Adipocyte (in vitro differentiated cells): ENCODE measurements at regions not wholly inside any gene's neighbourhood (a gene's known extent, or its start where the extent isn't known, plus 50 kb on each side); places are given as distances from the start of the nearest gene placed in this dataset.
"Not testable (repeated sequence)": the region's sequence is repeated elsewhere in the genome, so short reads cannot be mapped to it uniquely, and the experiment has no call there.

Experiments
- DNase-seq: peaks from one replicate; pipeline ENCODE4 v3.0.0-alpha.2; 2015; ENCODE audit warnings: low read depth
- H3K27me3 ChIP-seq: replicated peaks from 2 replicates; pipeline ENCODE4 v1.7.0; 2013; ENCODE audit warnings: mild to moderate bottlenecking, low read length, moderate library complexity; ENCODE audit not compliant: control insufficient read depth, insufficient read depth
- H3K36me3 ChIP-seq: 2 replicates; pipeline ENCODE4 v1.7.0; 2013; ENCODE audit warnings: low read length, mild to moderate bottlenecking, moderate library complexity; ENCODE audit not compliant: control insufficient read depth, insufficient read depth, severe bottlenecking
- H3K4me1 ChIP-seq: 2 replicates; pipeline ENCODE4 v1.7.0; 2013; ENCODE audit warnings: mild to moderate bottlenecking, low read length, moderate library complexity; ENCODE audit not compliant: control insufficient read depth, insufficient read depth
- H3K4me3 ChIP-seq: 2 replicates; pipeline ENCODE4 v1.7.0; 2013; ENCODE audit warnings: mild to moderate bottlenecking, low read length, moderate library complexity
- H3K9ac ChIP-seq: 2 replicates; pipeline ENCODE4 v1.7.0; 2013; ENCODE audit warnings: mild to moderate bottlenecking, low read length, moderate library complexity
- H3K9me3 ChIP-seq: 2 replicates; pipeline ENCODE4 v1.7.0; 2013; ENCODE audit warnings: mild to moderate bottlenecking, low read length, moderate library complexity; ENCODE audit not compliant: control insufficient read depth

GRCh38 chr1:98811-99210 is 352.7 kb downstream of the OR4F29 start:
- not testable (repeated sequence) for H3K9me3 ChIP-seq, H3K4me1 ChIP-seq, DNase-seq, H3K27me3 ChIP-seq, H3K4me3 ChIP-seq, H3K36me3 ChIP-seq, H3K9ac ChIP-seq

GRCh38 chr1:91279-91678 is 360.2 kb downstream of the OR4F29 start:
- not testable (repeated sequence) for H3K9ac ChIP-seq, H3K9me3 ChIP-seq, H3K4me3 ChIP-seq, DNase-seq, H3K36me3 ChIP-seq, H3K27me3 ChIP-seq, H3K4me1 ChIP-seq

GRCh38 chr1:88110-88509 is 363.4 kb downstream of the OR4F29 start:
- H3K36me3 ChIP-seq, H3K9me3 ChIP-seq, H3K4me1 ChIP-seq, H3K27me3 ChIP-seq, H3K9ac ChIP-seq, DNase-seq, H3K4me3 ChIP-seq: not testable (repeated sequence)

DNA sequence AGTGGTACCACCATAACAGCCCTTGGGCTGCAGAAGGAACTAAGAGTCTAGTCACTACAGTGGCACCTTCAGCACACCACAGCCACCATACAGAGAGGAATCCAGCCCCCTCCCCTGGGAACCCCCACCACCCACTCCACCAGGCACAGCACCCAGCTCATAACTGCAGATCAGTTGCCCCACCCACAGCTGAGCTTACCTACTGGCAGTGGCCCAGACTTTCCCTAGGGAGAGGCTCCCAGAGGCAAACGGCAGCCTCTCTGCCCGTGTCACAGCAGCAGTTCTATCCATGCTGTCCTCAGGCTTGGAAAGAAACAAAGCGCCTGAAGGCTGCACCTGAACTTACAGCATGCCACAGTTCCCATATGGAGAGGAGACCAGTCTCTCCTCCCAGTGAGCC is 372.3 kb downstream of the OR4F29 start:
- not testable (repeated sequence) for H3K36me3 ChIP-seq, H3K27me3 ChIP-seq, DNase-seq, H3K9me3 ChIP-seq, H3K9ac ChIP-seq, H3K4me3 ChIP-seq, H3K4me1 ChIP-seq

GRCh38 chr1:65119-65518 is 386.4 kb downstream of the OR4F29 start, which contains the start of gene OR4F5:
OR4F5 (plus strand) TSS chr1:65419.
- H3K4me3 ChIP-seq, H3K27me3 ChIP-seq, H3K9ac ChIP-seq, H3K9me3 ChIP-seq, H3K4me1 ChIP-seq, H3K36me3 ChIP-seq, DNase-seq: not testable (repeated sequence)

DNA sequence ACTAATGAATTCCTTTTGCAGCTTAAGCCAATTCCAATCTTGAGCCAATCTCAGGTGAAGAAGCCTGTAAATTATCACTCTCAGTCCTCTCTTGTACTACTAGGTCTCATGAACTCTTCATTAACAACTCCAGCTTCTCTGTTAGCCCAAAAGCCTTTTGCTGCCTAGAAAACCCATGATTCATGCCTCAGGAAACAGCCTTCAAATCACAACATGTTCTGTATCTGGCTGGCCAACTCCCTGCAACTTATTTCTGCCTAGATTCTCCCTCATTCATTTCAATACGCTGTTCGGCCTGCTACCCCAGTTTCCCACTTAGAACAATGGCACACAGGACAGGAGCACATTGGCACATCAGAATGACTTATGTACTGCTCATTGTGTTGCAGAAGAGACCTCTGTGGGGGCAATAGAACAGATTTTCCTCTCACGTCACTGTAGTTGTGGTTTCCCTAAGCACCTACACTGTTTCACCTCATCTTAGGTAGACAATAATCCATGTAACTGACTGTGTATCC is 395.4 kb downstream of the OR4F29 start:
- H3K4me1 ChIP-seq, H3K4me3 ChIP-seq, DNase-seq, H3K9me3 ChIP-seq, H3K36me3 ChIP-seq, H3K9ac ChIP-seq, H3K27me3 ChIP-seq: not testable (repeated sequence)

GRCh38 chr1:53182-53581 is 398.3 kb downstream of the OR4F29 start:
- not testable (repeated sequence) for H3K27me3 ChIP-seq, H3K9ac ChIP-seq, DNase-seq, H3K9me3 ChIP-seq, H3K36me3 ChIP-seq, H3K4me3 ChIP-seq, H3K4me1 ChIP-seq

- DNase-seq, H3K9ac ChIP-seq, H3K27me3 ChIP-seq, H3K36me3 ChIP-seq, H3K4me3 ChIP-seq, H3K4me1 ChIP-seq, H3K9me3 ChIP-seq: not testable (repeated sequence)
These were observed 409.5 kb downstream of the OR4F29 start for GRCh38 chr1:41965-42466.

DNA sequence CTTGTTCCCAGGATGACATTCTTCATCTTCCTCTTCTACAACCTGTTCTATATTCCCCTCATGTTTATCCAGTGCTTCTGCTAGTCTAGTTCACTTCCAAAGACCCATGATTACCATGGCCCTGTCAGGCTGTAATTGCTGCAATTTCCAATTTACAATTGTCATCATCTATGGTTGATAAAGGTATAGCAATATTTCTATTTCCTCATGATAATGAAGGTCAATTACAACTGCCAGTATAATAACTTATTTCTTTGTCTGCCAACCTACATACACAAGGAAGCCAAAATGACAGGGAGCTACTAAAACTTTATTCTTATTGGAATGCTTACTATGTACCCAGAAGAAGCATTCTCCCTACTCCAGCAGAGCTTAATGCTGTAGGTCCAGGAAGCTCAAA is 410.3 kb downstream of the OR4F29 start:
- H3K4me3 ChIP-seq, H3K9me3 ChIP-seq, H3K4me1 ChIP-seq, H3K27me3 ChIP-seq, DNase-seq, H3K9ac ChIP-seq, H3K36me3 ChIP-seq: not testable (repeated sequence)

- not testable (repeated sequence) for H3K4me1 ChIP-seq, DNase-seq, H3K27me3 ChIP-seq, H3K4me3 ChIP-seq, H3K36me3 ChIP-seq, H3K9ac ChIP-seq, H3K9me3 ChIP-seq
These were observed 422.3 kb downstream of the OR4F29 start for GRCh38 chr1:29183-29582.

DNA sequence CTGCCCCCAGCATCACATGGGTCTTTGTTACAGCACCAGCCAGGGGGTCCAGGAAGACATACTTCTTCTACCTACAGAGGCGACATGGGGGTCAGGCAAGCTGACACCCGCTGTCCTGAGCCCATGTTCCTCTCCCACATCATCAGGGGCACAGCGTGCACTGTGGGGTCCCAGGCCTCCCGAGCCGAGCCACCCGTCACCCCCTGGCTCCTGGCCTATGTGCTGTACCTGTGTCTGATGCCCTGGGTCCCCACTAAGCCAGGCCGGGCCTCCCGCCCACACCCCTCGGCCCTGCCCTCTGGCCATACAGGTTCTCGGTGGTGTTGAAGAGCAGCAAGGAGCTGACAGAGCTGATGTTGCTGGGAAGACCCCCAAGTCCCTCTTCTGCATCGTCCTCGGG is 434.2 kb downstream of the OR4F29 start:
- H3K4me3 ChIP-seq, DNase-seq, H3K9ac ChIP-seq, H3K4me1 ChIP-seq, H3K9me3 ChIP-seq, H3K36me3 ChIP-seq, H3K27me3 ChIP-seq: not testable (repeated sequence)

GRCh38 chr1:16025-16424 is 435.5 kb downstream of the OR4F29 start:
- not testable (repeated sequence) for H3K27me3 ChIP-seq, H3K4me3 ChIP-seq, H3K36me3 ChIP-seq, H3K9ac ChIP-seq, H3K9me3 ChIP-seq, DNase-seq, H3K4me1 ChIP-seq
